ENCODE measurements at regions not wholly inside any gene's neighbourhood (a gene's known extent, or its start where the extent isn't known, plus 50 kb on each side); places are given as distances from the start of the nearest gene placed in this dataset.

DNA sequence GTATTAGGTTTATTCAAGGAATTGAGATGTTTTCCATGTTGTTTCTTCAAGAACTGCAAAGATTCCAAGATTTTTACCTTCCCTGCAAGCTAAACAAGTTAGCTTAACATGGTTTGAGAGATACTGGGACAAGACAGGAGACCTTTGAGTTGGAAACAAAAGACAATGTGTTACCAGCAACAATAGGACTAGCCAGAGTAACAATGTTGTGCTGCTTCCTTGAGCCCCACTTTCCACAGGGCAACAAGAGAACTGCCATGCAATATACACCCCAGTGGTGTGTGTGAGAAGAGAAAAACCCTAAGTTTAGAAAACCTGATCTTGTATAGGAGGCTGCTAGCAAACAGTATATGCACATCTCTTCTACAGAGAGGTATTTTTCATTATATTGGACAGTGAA is 264.6 kb downstream of the PCDH20 start:
- no peak overlapping the region for H3K4me2 ChIP-seq (ENCODE audit: control insufficient read depth, extremely low read depth, insufficient read depth, low read depth, low read length)
- no peak for FAIRE-seq
- H3K36me3 ChIP-seq (ENCODE audit: control insufficient read depth in 2 of 2, extremely low read depth in 1 of 2, insufficient read depth in 2 of 2, low read length in 2 of 2), result no peaks in the 10 kb centered on the region
- H3K4me3 ChIP-seq (ENCODE audit: control insufficient read depth in 2 of 3, extremely low read depth in 1 of 3, insufficient read depth in 2 of 3, low read depth in 1 of 3, low read length in 3 of 3), result no peak overlapping the region
- DNase-seq (ENCODE audit: low read depth, low spot score), result no peak
- H3K9me1 ChIP-seq (ENCODE audit: control insufficient read depth, extremely low read depth, insufficient read depth, low read length), result no peaks in the 10 kb centered on the region
- no peak overlapping the region for H2AFZ ChIP-seq (ENCODE audit: control insufficient read depth, low read length)
- no peaks in the 10 kb centered on the region for H3K27me3 ChIP-seq (ENCODE audit: control insufficient read depth, extremely low read depth, insufficient read depth, low read length)
- H3K9me3 ChIP-seq (ENCODE audit: control insufficient read depth, low read depth, low read length), result no peaks in the 10 kb centered on the region
- no peak overlapping the region for H3K9ac ChIP-seq (ENCODE audit: control insufficient read depth, extremely low read depth, insufficient read depth, low read length)
- no peaks in the 10 kb centered on the region for H3K79me2 ChIP-seq (ENCODE audit: control insufficient read depth, insufficient read depth, low read length)
- no peaks in the 10 kb centered on the region for H3K4me1 ChIP-seq (ENCODE audit: control insufficient read depth, extremely low read depth, insufficient read depth, low read length)
- H4K20me1 ChIP-seq (ENCODE audit: control insufficient read depth, extremely low read depth, insufficient read depth, low read length), result no peaks in the 10 kb centered on the region
- TF ChIP-seq CTCF (optimal IDR thresholded peaks at IDR 0.05 in 1 of 3, IDR thresholded peaks at IDR 0.05 in 1 of 3, conservative IDR thresholded peaks at IDR 0.05 in 1 of 3; ENCODE audit: extremely low read depth in 1 of 3, insufficient read depth in 2 of 3, low read length in 3 of 3) (no peak), EZH2 (IDR thresholded peaks at IDR 0.05; ENCODE audit: low read length) (no peak)
- H3K27ac ChIP-seq (ENCODE audit: control insufficient read depth, insufficient read depth, low read length), result no peak overlapping the region
- dilution Hi-C loops (cut with MboI; ENCODE audit: extremely low pct_ligation_motif_present, low sequenced_read_pairs), result no loop called here

- H3K9me1 ChIP-seq (ENCODE audit: control insufficient read depth, extremely low read depth, insufficient read depth, low read length), result no peaks in the 10 kb centered on the region
- dilution Hi-C loops (cut with MboI; ENCODE audit: extremely low pct_ligation_motif_present, low sequenced_read_pairs), result no loop called here
- no peaks in the 10 kb centered on the region for H3K36me3 ChIP-seq (ENCODE audit: control insufficient read depth in 2 of 2, extremely low read depth in 1 of 2, insufficient read depth in 2 of 2, low read length in 2 of 2)
- no peak for TF ChIP-seq CTCF (optimal IDR thresholded peaks at IDR 0.05 in 1 of 3, IDR thresholded peaks at IDR 0.05 in 1 of 3, conservative IDR thresholded peaks at IDR 0.05 in 1 of 3; ENCODE audit: extremely low read depth in 1 of 3, insufficient read depth in 2 of 3, low read length in 3 of 3)
- no peak for TF ChIP-seq EZH2 (IDR thresholded peaks at IDR 0.05; ENCODE audit: low read length)
- H3K4me2 ChIP-seq (ENCODE audit: control insufficient read depth, extremely low read depth, insufficient read depth, low read depth, low read length), result no peak overlapping the region
- H3K79me2 ChIP-seq (ENCODE audit: control insufficient read depth, insufficient read depth, low read length), result no peaks in the 10 kb centered on the region
- H3K9ac ChIP-seq (ENCODE audit: control insufficient read depth, extremely low read depth, insufficient read depth, low read length), result no peak overlapping the region
- H3K4me1 ChIP-seq (ENCODE audit: control insufficient read depth, extremely low read depth, insufficient read depth, low read length), result no peaks in the 10 kb centered on the region
- no peak overlapping the region for H2AFZ ChIP-seq (ENCODE audit: control insufficient read depth, low read length)
- H3K27me3 ChIP-seq (ENCODE audit: control insufficient read depth, extremely low read depth, insufficient read depth, low read length), result no peaks in the 10 kb centered on the region
- H4K20me1 ChIP-seq (ENCODE audit: control insufficient read depth, extremely low read depth, insufficient read depth, low read length), result no peaks in the 10 kb centered on the region
- H3K4me3 ChIP-seq (ENCODE audit: control insufficient read depth in 2 of 3, extremely low read depth in 1 of 3, insufficient read depth in 2 of 3, low read depth in 1 of 3, low read length in 3 of 3), result no peak overlapping the region
- FAIRE-seq (no peak), DNase-seq (ENCODE audit: low read depth, low spot score) (no peak)
- H3K27ac ChIP-seq (ENCODE audit: control insufficient read depth, insufficient read depth, low read length), result no peak overlapping the region
- no peaks in the 10 kb centered on the region for H3K9me3 ChIP-seq (ENCODE audit: control insufficient read depth, low read depth, low read length)
Measured at GRCh38 chr13:61149331-61149730, 266.3 kb downstream of the PCDH20 start.
